ENCODE measurements at regions not wholly inside any gene's neighbourhood (a gene's known extent, or its start where the extent isn't known, plus 50 kb on each side); places are given as distances from the start of the nearest gene placed in this dataset.

DNA sequence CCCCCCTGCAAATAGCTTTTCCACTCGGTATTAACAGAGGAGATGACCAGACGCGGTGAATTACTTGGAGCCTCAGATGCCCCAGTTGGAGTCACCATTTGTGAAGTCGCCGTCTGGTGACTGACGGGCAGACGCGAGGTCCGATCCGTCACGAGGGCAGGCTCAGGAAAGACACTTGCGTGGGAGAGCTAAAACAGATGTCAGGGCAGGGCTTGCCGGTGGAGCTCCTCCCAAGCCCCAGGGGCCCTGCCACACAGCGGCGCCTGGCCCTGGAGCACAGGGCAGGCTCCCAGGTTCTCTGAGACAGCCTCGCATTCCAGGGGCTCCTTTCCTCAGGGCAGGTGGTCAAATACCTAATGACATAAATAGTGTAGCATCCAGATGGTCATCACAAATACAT, 348.3 kb downstream of the C16orf95 start:
- no peak for TF ChIP-seq EZH2 (optimal IDR thresholded peaks at IDR 0.05; ENCODE audit: low read depth, low read length)
- TF ChIP-seq, protein P1, sequence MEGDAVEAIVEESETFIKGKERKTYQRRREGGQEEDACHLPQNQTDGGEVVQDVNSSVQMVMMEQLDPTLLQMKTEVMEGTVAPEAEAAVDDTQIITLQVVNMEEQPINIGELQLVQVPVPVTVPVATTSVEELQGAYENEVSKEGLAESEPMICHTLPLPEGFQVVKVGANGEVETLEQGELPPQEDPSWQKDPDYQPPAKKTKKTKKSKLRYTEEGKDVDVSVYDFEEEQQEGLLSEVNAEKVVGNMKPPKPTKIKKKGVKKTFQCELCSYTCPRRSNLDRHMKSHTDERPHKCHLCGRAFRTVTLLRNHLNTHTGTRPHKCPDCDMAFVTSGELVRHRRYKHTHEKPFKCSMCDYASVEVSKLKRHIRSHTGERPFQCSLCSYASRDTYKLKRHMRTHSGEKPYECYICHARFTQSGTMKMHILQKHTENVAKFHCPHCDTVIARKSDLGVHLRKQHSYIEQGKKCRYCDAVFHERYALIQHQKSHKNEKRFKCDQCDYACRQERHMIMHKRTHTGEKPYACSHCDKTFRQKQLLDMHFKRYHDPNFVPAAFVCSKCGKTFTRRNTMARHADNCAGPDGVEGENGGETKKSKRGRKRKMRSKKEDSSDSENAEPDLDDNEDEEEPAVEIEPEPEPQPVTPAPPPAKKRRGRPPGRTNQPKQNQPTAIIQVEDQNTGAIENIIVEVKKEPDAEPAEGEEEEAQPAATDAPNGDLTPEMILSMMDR (IDR thresholded peaks at IDR 0.05; ENCODE audit: low read length): no peak
